Stomach (tissue), 8 donors: ENCODE measurements at regions not wholly inside any gene's neighbourhood (a gene's known extent, or its start where the extent isn't known, plus 50 kb on each side); places are given as distances from the start of the nearest gene placed in this dataset.

ENCODE experiments used
- DNase-seq, 2 donors: peaks; one replicate each; pipeline versions ENCODE4 v3.0.0 to v3.0.0-alpha.2; 2013 to 2019
- H3K27ac ChIP-seq, 5 donors: fragments of 200-600 bp in 4 of 5; sonication (generic) in 4 of 5; one replicate each; pipeline ENCODE4 v1.5.1; 2013 to 2019; ENCODE audit warnings: mild to moderate bottlenecking in 1 of 5, moderate library complexity in 1 of 5
- H3K27me3 ChIP-seq, 3 donors: fragments of 200-600 bp; sonication (generic); one replicate each; pipeline ENCODE4 v1.5.1; 2017 to 2019; ENCODE audit warnings: mixed run types in 1 of 3
- H3K36me3 ChIP-seq, 4 donors: fragments of 200-600 bp; sonication (generic); 1 replicate in 3 of 4; 2 replicates in 1 of 4; pipeline ENCODE4 v1.5.1; 2016 to 2019
- H3K4me1 ChIP-seq, 4 donors: fragments of 200-600 bp; sonication (generic); one replicate each; pipeline ENCODE4 v1.5.1; 2016 to 2019
- H3K4me3 ChIP-seq, 4 donors: fragments of 200-600 bp; sonication (generic) in 3 of 4; one replicate each; pipeline ENCODE4 v1.5.1; 2016 to 2019; ENCODE audit warnings: mild to moderate bottlenecking in 1 of 4
- H3K9me3 ChIP-seq, 4 donors: fragments of 200-600 bp; sonication (generic); one replicate each; pipeline ENCODE4 v1.5.1; 2016 to 2019
- CTCF ChIP-seq, 7 experiments: fragments of 450-650 bp in 4 of 7; fragments of 200-600 bp in 3 of 7; sonication (generic) in 3 of 7; IDR thresholded peaks; one replicate each; pipeline ENCODE4 v1.5.1; 2016 to 2019; ENCODE audit warnings: antibody characterized with exemption in 7 of 7, control low read depth in 2 of 7, mild to moderate bottlenecking in 1 of 7
- EP300 ChIP-seq: sonication (generic); formaldehyde crosslinking; IDR thresholded peaks from one replicate; pipeline ENCODE4 v1.6.1; 2017; ENCODE audit warnings: antibody characterized with exemption
- POLR2A ChIP-seq, 4 donors: fragments of 450-650 bp; IDR thresholded peaks; one replicate each; pipeline ENCODE4 v1.6.1; 2016; ENCODE audit warnings: antibody characterized with exemption in 4 of 4, control low read depth in 2 of 4, mild to moderate bottlenecking in 1 of 4, moderate library complexity in 1 of 4
- POLR2AphosphoS5 ChIP-seq, 3 donors: sonication (generic); formaldehyde crosslinking; IDR thresholded peaks; one replicate each; pipeline ENCODE4 v1.6.1; 2016; ENCODE audit warnings: antibody characterized with exemption in 3 of 3
- WGBS, 5 donors: extraction: QIAGEN DNeasy Blood & Tissue Kit in 3 of 5; methylation state at CpG; one replicate each; pipeline versions ENCODE4 v1.1.5 to v1.1.7; 2013 to 2018; 5-methylcytosine and 5-hydroxymethylcytosine counted together
- intact Hi-C: fragments of 100-400 bp; cut with DNase I; formaldehyde crosslinking; loops from one replicate; pipeline ENCODE4 v1.15.1; 2023; ENCODE audit warnings: low total_unique reads
- donor health status: healthy with polysubstance abuse.
- donor health status: Bipolar disorder and iron deficiency.
- donor health status: healthy.

DNA sequence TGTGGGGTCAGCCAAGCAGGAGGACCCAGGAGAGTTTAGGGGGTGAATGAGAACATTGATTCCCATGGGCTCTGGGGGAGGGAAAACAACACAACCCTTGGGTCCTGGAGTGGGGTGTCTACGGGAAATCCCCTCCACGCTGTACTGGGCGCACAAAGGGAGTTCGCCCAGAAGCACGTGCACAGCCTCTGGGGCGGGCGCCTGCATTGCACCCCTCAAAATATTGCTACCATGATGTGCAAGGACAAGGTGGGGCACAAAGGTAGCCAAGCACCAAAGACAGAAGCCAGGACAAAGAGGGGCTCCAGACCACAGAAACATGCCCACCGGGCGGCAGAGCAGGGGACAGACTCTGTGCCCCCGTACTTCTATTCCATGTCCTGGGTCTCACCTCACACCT lies 74.9 kb upstream of the EIF5 start:
- no peaks in the 10 kb centered on the region for H3K36me3 ChIP-seq
- intact Hi-C loops = no loop called here
- no peak for DNase-seq
- 91 to 99% (median 97%) methylated on average over 10 of the region's 10 CpGs for WGBS, 5 donors
- no peak overlapping the region for H3K27ac ChIP-seq
- H3K4me3 ChIP-seq = no peak overlapping the region
- peaks cover 0 to 4% (median 0%) of the 10 kb centered on the region in 4 donors for H3K9me3 ChIP-seq
- H3K4me1 ChIP-seq = peaks cover 0 to 17% (median 12%) of the 10 kb centered on the region in 4 donors
- H3K27me3 ChIP-seq = no peaks in the 10 kb centered on the region
- TF ChIP-seq EP300 (no peak), CTCF (IDR thresholded peaks at IDR 0.05) (no peak), POLR2A (IDR thresholded peaks at IDR 0.05) (no peak), POLR2AphosphoS5 (IDR thresholded peaks at IDR 0.05) (no peak)

GRCh38 chr14:103259801-103260628 lies 74.0 kb upstream of the EIF5 start:
- peaks cover 0 to 17% (median 12%) of the 10 kb centered on the region in 4 donors for H3K4me1 ChIP-seq
- no peaks in the 10 kb centered on the region for H3K36me3 ChIP-seq
- intact Hi-C loops = no loop called here
- TF ChIP-seq POLR2AphosphoS5 (IDR thresholded peaks at IDR 0.05) (no peak), CTCF (IDR thresholded peaks at IDR 0.05) (no peak), EP300 (no peak), POLR2A (IDR thresholded peaks at IDR 0.05) (no peak)
- peak overlapping the region; percentile 80 to 89 (median 85) for H3K27ac ChIP-seq
- H3K9me3 ChIP-seq = peaks cover 0 to 4% (median 0%) of the 10 kb centered on the region in 4 donors
- H3K4me3 ChIP-seq = peak overlapping the region; percentile 40 to 53 (median 44)
- WGBS, 5 donors = 25 to 42% (median 39%) methylated on average over 18 to 19 of the region's 19 CpGs
- no peaks in the 10 kb centered on the region for H3K27me3 ChIP-seq
- DNase-seq = peak in 1 of 2 donors; percentile 32

DNA sequence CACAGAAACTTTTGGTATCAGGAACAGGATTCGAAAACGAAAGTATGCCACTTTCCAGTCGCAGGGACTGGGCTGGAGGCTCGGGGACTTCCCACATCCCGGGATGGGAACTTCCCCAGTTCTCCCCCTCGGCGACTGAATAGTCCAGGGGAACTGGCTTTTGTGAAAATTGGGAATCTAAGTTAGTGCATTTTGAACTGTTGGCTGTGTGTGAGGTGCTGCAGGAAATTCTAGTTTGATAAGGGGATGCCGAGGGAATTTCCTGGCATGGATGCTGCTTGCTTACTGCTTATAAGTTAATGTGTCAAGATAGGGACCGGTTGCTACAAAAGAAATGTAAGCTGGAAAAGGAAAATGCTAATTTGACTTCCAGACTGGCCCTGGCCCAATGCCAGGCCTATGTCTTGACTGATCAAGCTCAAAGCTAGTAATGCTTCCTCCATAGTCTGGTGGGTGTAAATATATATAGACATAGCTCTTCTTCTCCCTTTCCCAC lies 73.4 kb upstream of the EIF5 start:
- H3K9me3 ChIP-seq = peaks cover 0 to 4% (median 0%) of the 10 kb centered on the region in 4 donors
- peak overlapping the region; percentile 40 to 53 (median 44) for H3K4me3 ChIP-seq
- intact Hi-C loops = no loop called here
- peak overlapping the region; percentile 80 to 89 (median 85) for H3K27ac ChIP-seq
- peak; percentile 67 to 74 for DNase-seq
- 1 to 9% (median 3%) methylated on average over 9 of the region's 9 CpGs for WGBS, 5 donors
- H3K27me3 ChIP-seq = no peaks in the 10 kb centered on the region
- peaks cover 0 to 17% (median 12%) of the 10 kb centered on the region in 4 donors for H3K4me1 ChIP-seq
- no peaks in the 10 kb centered on the region for H3K36me3 ChIP-seq
- TF ChIP-seq POLR2A (IDR thresholded peaks at IDR 0.05) (no peak), POLR2AphosphoS5 (IDR thresholded peaks at IDR 0.05) (peak in 1 of 3 donors; percentile 23)

GRCh38 chr14:103267226-103267910 lies 66.7 kb upstream of the EIF5 start:
- Histone ChIP-seq H3K27me3 (peaks cover 0 to 23% (median 0%) of the 10 kb centered on the region in 3 donors), H3K9me3 (no peaks in the 10 kb centered on the region), H3K27ac (no peak overlapping the region), H3K4me1 (no peaks in the 10 kb centered on the region), H3K4me3 (no peak overlapping the region), H3K36me3 (no peaks in the 10 kb centered on the region)
- no peak for DNase-seq
- no peak for TF ChIP-seq POLR2AphosphoS5 (IDR thresholded peaks at IDR 0.05)
- no peak for TF ChIP-seq CTCF (IDR thresholded peaks at IDR 0.05)
- no peak for TF ChIP-seq EP300
- TF ChIP-seq POLR2A (IDR thresholded peaks at IDR 0.05) = no peak
- WGBS, 5 donors = 77 to 87% (median 81%) methylated on average over 11 of the region's 11 CpGs
- intact Hi-C loops = no loop called here
